Left lung (tissue), 4 donors: ENCODE measurements at regions not wholly inside any gene's neighbourhood (a gene's known extent, or its start where the extent isn't known, plus 50 kb on each side); places are given as distances from the start of the nearest gene placed in this dataset.

ENCODE experiments used
- ATAC-seq: fragments of 200-7000 bp; cut with Tn5 transposase; one replicate; pipeline ENCODE4 v1.9.1; 2020; ENCODE audit warnings: moderate library complexity
- DNase-seq, 4 donors: peaks; one replicate each; pipeline ENCODE4 v3.0.0-alpha.2; 2013 to 2020
- H3K27ac ChIP-seq, 2 donors: fragments of 200-600 bp; sonication (generic) in 1 of 2; one replicate each; pipeline versions ENCODE4 v1.5.0 to v1.8.0; 2020 to 2021
- H3K27me3 ChIP-seq, 2 donors: fragments of 200-600 bp; sonication (generic) in 1 of 2; one replicate each; pipeline versions ENCODE4 v1.5.0 to v1.8.0; 2020 to 2021
- H3K36me3 ChIP-seq, 2 donors: fragments of 200-600 bp; sonication (generic) in 1 of 2; one replicate each; pipeline versions ENCODE4 v1.5.0 to v1.8.0; 2020 to 2021
- H3K4me1 ChIP-seq, 2 donors: fragments of 200-600 bp; one replicate each; pipeline ENCODE4 v1.8.0; 2021
- H3K4me3 ChIP-seq, 2 donors: fragments of 200-600 bp; sonication (generic) in 1 of 2; one replicate each; pipeline versions ENCODE4 v1.5.0 to v1.8.0; 2020 to 2021; ENCODE audit warnings: mild to moderate bottlenecking in 1 of 2
- H3K9me3 ChIP-seq, 2 donors: fragments of 200-600 bp; sonication (generic) in 1 of 2; one replicate each; pipeline versions ENCODE4 v1.5.0 to v1.8.0; 2020 to 2021
- CTCF ChIP-seq, 2 donors: fragments of 200-600 bp; sonication (generic) in 1 of 2; IDR thresholded peaks; one replicate each; pipeline versions ENCODE4 v1.5.0 to v1.8.0; 2021; ENCODE audit warnings: antibody characterized with exemption in 2 of 2
- intact Hi-C, 2 donors: fragments of 100-400 bp; cut with DNase I; formaldehyde crosslinking; loops; one replicate each; pipeline versions ENCODE4 v1.11.2 to v1.14.2; 2022
- donor health status: DM: no; HTN: yes; CAD: no.
- donor health status: DM: no; HTN: no; CAD: no.

GRCh38 chr15:87619161-87619960 lies 637.2 kb downstream of the NTRK3 start:
- ATAC-seq (peak; percentile 36), DNase-seq (peak in 2 of 4 donors; percentile 24 to 50)
- Histone ChIP-seq H3K27me3 (no peaks in the 10 kb centered on the region), H3K9me3 (no peaks in the 10 kb centered on the region), H3K36me3 (no peaks in the 10 kb centered on the region), H3K4me3 (no peak overlapping the region), H3K27ac (no peak overlapping the region), H3K4me1 (no peaks in the 10 kb centered on the region)
- intact Hi-C loops = no loop called here
- TF ChIP-seq CTCF (IDR thresholded peaks at IDR 0.05) = no peak

- H3K36me3 ChIP-seq = no peaks in the 10 kb centered on the region
- no peaks in the 10 kb centered on the region for H3K4me1 ChIP-seq
- no peaks in the 10 kb centered on the region for H3K27me3 ChIP-seq
- no peak overlapping the region for H3K27ac ChIP-seq
- no peak for ATAC-seq
- TF ChIP-seq CTCF (IDR thresholded peaks at IDR 0.05) = no peak
- H3K9me3 ChIP-seq = no peaks in the 10 kb centered on the region
- DNase-seq = no peak
- intact Hi-C loops = no loop called here
- no peak overlapping the region for H3K4me3 ChIP-seq
Observed at GRCh38 chr15:87618203-87618725, 638.3 kb downstream of the NTRK3 start.

GRCh38 chr15:87614704-87615103 lies 641.8 kb downstream of the NTRK3 start:
- TF ChIP-seq CTCF (IDR thresholded peaks at IDR 0.05) = no peak
- Histone ChIP-seq H3K9me3 (no peaks in the 10 kb centered on the region), H3K4me1 (no peaks in the 10 kb centered on the region), H3K36me3 (no peaks in the 10 kb centered on the region), H3K27ac (no peak overlapping the region), H3K27me3 (no peaks in the 10 kb centered on the region), H3K4me3 (no peak overlapping the region)
- intact Hi-C loops = no loop called here
- ATAC-seq (no peak), DNase-seq (no peak)

- DNase-seq (no peak), ATAC-seq (no peak)
- Histone ChIP-seq H3K27me3 (no peaks in the 10 kb centered on the region), H3K27ac (no peak overlapping the region), H3K4me1 (no peaks in the 10 kb centered on the region), H3K4me3 (no peak overlapping the region), H3K36me3 (no peaks in the 10 kb centered on the region), H3K9me3 (no peaks in the 10 kb centered on the region)
- intact Hi-C loops = no loop called here
- TF ChIP-seq CTCF (IDR thresholded peaks at IDR 0.05) = no peak
Observed at GRCh38 chr15:87610366-87610765, 646.2 kb downstream of the NTRK3 start.

- TF ChIP-seq CTCF (IDR thresholded peaks at IDR 0.05) = no peak
- H3K27ac ChIP-seq = no peak overlapping the region
Observed at GRCh38 chr15:87609894-87610293, 646.6 kb downstream of the NTRK3 start.

More at GRCh38 chr15:87609894-87610293, 646.6 kb downstream of the NTRK3 start:
- DNase-seq = peak in 1 of 4 donors; percentile 6
- Histone ChIP-seq H3K9me3 (no peaks in the 10 kb centered on the region), H3K36me3 (no peaks in the 10 kb centered on the region), H3K4me3 (no peak overlapping the region), H3K27me3 (no peaks in the 10 kb centered on the region), H3K4me1 (no peaks in the 10 kb centered on the region)
- intact Hi-C loops = no loop called here
- no peak for ATAC-seq
